ENCODE measurements at regions not wholly inside any gene's neighbourhood (a gene's known extent, or its start where the extent isn't known, plus 50 kb on each side); places are given as distances from the start of the nearest gene placed in this dataset.

- H3K4me3 ChIP-seq (ENCODE audit: low read depth, low read length): no peak overlapping the region
- DNase-seq (ENCODE audit: low read depth): no peak
- TF ChIP-seq POLR2A (IDR thresholded peaks at IDR 0.05; ENCODE audit: extremely low read depth, insufficient read length) (no peak), CTCF (IDR thresholded peaks at IDR 0.05; ENCODE audit: low read depth, low read length) (no peak), MAX (IDR thresholded peaks at IDR 0.05; ENCODE audit: low read depth, low read length) (no peak), MYC (IDR thresholded peaks at IDR 0.05; ENCODE audit: low read depth, low read length) (no peak)
Measured at GRCh38 chr7:145959981-145960380, 156.6 kb upstream of the CNTNAP2 start.

- no peak overlapping the region for H3K4me3 ChIP-seq (ENCODE audit: low read depth, low read length)
- DNase-seq (ENCODE audit: low read depth): no peak
- TF ChIP-seq MAX (IDR thresholded peaks at IDR 0.05; ENCODE audit: low read depth, low read length): no peak
- no peak for TF ChIP-seq MYC (IDR thresholded peaks at IDR 0.05; ENCODE audit: low read depth, low read length)
Measured at GRCh38 chr7:145957160-145957890, 159.3 kb upstream of the CNTNAP2 start.

- TF ChIP-seq MAX (IDR thresholded peaks at IDR 0.05; ENCODE audit: low read depth, low read length) (no peak), CTCF (IDR thresholded peaks at IDR 0.05; ENCODE audit: low read depth, low read length) (no peak), MYC (IDR thresholded peaks at IDR 0.05; ENCODE audit: low read depth, low read length) (no peak), POLR2A (IDR thresholded peaks at IDR 0.05; ENCODE audit: extremely low read depth, insufficient read length) (no peak)
- no peak overlapping the region for H3K4me3 ChIP-seq (ENCODE audit: low read depth, low read length)
- DNase-seq (ENCODE audit: low read depth): no peak
Measured at GRCh38 chr7:145951566-145951965, 165.0 kb upstream of the CNTNAP2 start.

- no peak for TF ChIP-seq MYC (IDR thresholded peaks at IDR 0.05; ENCODE audit: low read depth, low read length)
- TF ChIP-seq MAX (IDR thresholded peaks at IDR 0.05; ENCODE audit: low read depth, low read length): no peak
- no peak for TF ChIP-seq CTCF (IDR thresholded peaks at IDR 0.05; ENCODE audit: low read depth, low read length)
- DNase-seq (ENCODE audit: low read depth): no peak
- H3K4me3 ChIP-seq (ENCODE audit: low read depth, low read length): no peak overlapping the region
Measured at GRCh38 chr7:145928937-145929336, 187.7 kb upstream of the CNTNAP2 start.

GRCh38 chr7:145919712-145920111 lies 196.9 kb upstream of the CNTNAP2 start:
- H3K4me3 ChIP-seq (ENCODE audit: low read depth, low read length): no peak overlapping the region
- TF ChIP-seq MYC (IDR thresholded peaks at IDR 0.05; ENCODE audit: low read depth, low read length) (no peak), MAX (IDR thresholded peaks at IDR 0.05; ENCODE audit: low read depth, low read length) (no peak), POLR2A (IDR thresholded peaks at IDR 0.05; ENCODE audit: extremely low read depth, insufficient read length) (no peak), CTCF (IDR thresholded peaks at IDR 0.05; ENCODE audit: low read depth, low read length) (no peak)
- DNase-seq (ENCODE audit: low read depth): no peak

GRCh38 chr7:145916776-145917175 lies 199.8 kb upstream of the CNTNAP2 start:
- no peak for TF ChIP-seq CTCF (IDR thresholded peaks at IDR 0.05; ENCODE audit: low read depth, low read length)
- TF ChIP-seq MYC (IDR thresholded peaks at IDR 0.05; ENCODE audit: low read depth, low read length): no peak
- no peak for TF ChIP-seq MAX (IDR thresholded peaks at IDR 0.05; ENCODE audit: low read depth, low read length)
- TF ChIP-seq POLR2A (IDR thresholded peaks at IDR 0.05; ENCODE audit: extremely low read depth, insufficient read length): no peak
- DNase-seq (ENCODE audit: low read depth): no peak
- H3K4me3 ChIP-seq (ENCODE audit: low read depth, low read length): no peak overlapping the region

Measured in NB4 (cell line).